ENCODE measurements at regions not wholly inside any gene's neighbourhood (a gene's known extent, or its start where the extent isn't known, plus 50 kb on each side); places are given as distances from the start of the nearest gene placed in this dataset.

GRCh38 chr20:40757087-40757486 lies 68.1 kb upstream of the MAFB start:
- TF ChIP-seq CTCF (IDR thresholded peaks at IDR 0.05; ENCODE audit: poor library complexity) (no peak), EZH2phosphoT487 (IDR thresholded peaks at IDR 0.05; ENCODE audit: low read depth, severe bottlenecking, unreplicated experiment) (no peak), EZH2 (IDR thresholded peaks at IDR 0.05; ENCODE audit: borderline replicate concordance) (no peak)

Data from hepatocyte (in vitro differentiated cells).